ENCODE measurements at regions not wholly inside any gene's neighbourhood (a gene's known extent, or its start where the extent isn't known, plus 50 kb on each side); places are given as distances from the start of the nearest gene placed in this dataset.

- no peaks in the 10 kb centered on the region for H3K9me3 ChIP-seq (ENCODE audit: control insufficient read depth, insufficient read depth, low read depth, low read length)
- no peaks in the 10 kb centered on the region for H4K20me1 ChIP-seq (ENCODE audit: control insufficient read depth, extremely low read depth, insufficient read depth, low read length)
- no peaks in the 10 kb centered on the region for H3K79me2 ChIP-seq (ENCODE audit: control insufficient read depth, insufficient read depth, low read length)
- no peaks in the 10 kb centered on the region for H3K36me3 ChIP-seq (ENCODE audit: control insufficient read depth, insufficient read depth, low read length)
- no peak for TF ChIP-seq CTCF (conservative IDR thresholded peaks at IDR 0.05 in 1 of 2, IDR thresholded peaks at IDR 0.05 in 1 of 2; ENCODE audit: low read depth in 1 of 2, low read length in 2 of 2)
- no peak for TF ChIP-seq EZH2 (IDR thresholded peaks at IDR 0.05; ENCODE audit: low read length, missing control alignments)
- no peak overlapping the region for H3K4me2 ChIP-seq (ENCODE audit: extremely low read depth, insufficient read depth, low read length)
- no peak overlapping the region for H3K4me3 ChIP-seq (replicated peaks in 1 of 4; ENCODE audit: control extremely low read depth in 1 of 4, insufficient read depth in 1 of 4, low read depth in 3 of 4, low read length in 4 of 4)
- no peaks in the 10 kb centered on the region for H3K27me3 ChIP-seq (ENCODE audit: control insufficient read depth, insufficient read depth, low read length)
- no peak overlapping the region for H3K9ac ChIP-seq (ENCODE audit: insufficient read depth, low read length)
- no peak overlapping the region for H3K27ac ChIP-seq (ENCODE audit: insufficient read depth, low read length)
- H3K4me1 ChIP-seq (ENCODE audit: control insufficient read depth, extremely low read depth, insufficient read depth, low read length) = no peaks in the 10 kb centered on the region
- no peak overlapping the region for H2AFZ ChIP-seq (ENCODE audit: low read length)
- no peak for DNase-seq (ENCODE audit: low read depth in 2 of 2)
Observed at GRCh38 chr17:13398091-13398490, 203.6 kb downstream of the HS3ST3A1 start.

- no peaks in the 10 kb centered on the region for H4K20me1 ChIP-seq (ENCODE audit: control insufficient read depth, extremely low read depth, insufficient read depth, low read length)
- H3K9ac ChIP-seq (ENCODE audit: insufficient read depth, low read length) = no peak overlapping the region
- H3K4me2 ChIP-seq (ENCODE audit: extremely low read depth, insufficient read depth, low read length) = no peak overlapping the region
- H3K36me3 ChIP-seq (ENCODE audit: control insufficient read depth, insufficient read depth, low read length) = no peaks in the 10 kb centered on the region
- no peaks in the 10 kb centered on the region for H3K27me3 ChIP-seq (ENCODE audit: control insufficient read depth, insufficient read depth, low read length)
- H3K9me3 ChIP-seq (ENCODE audit: control insufficient read depth, insufficient read depth, low read depth, low read length) = no peaks in the 10 kb centered on the region
- peak in 1 of 2 donors; percentile 64 for DNase-seq (ENCODE audit: low read depth in 2 of 2)
- no peak overlapping the region for H3K27ac ChIP-seq (ENCODE audit: insufficient read depth, low read length)
- no peaks in the 10 kb centered on the region for H3K4me1 ChIP-seq (ENCODE audit: control insufficient read depth, extremely low read depth, insufficient read depth, low read length)
- TF ChIP-seq EZH2 (IDR thresholded peaks at IDR 0.05; ENCODE audit: low read length, missing control alignments) (no peak), CTCF (conservative IDR thresholded peaks at IDR 0.05 in 1 of 2, IDR thresholded peaks at IDR 0.05 in 1 of 2; ENCODE audit: low read depth in 1 of 2, low read length in 2 of 2) (no peak)
- H2AFZ ChIP-seq (ENCODE audit: low read length) = no peak overlapping the region
- H3K4me3 ChIP-seq (replicated peaks in 1 of 4; ENCODE audit: control extremely low read depth in 1 of 4, insufficient read depth in 1 of 4, low read depth in 3 of 4, low read length in 4 of 4) = no peak overlapping the region
- H3K79me2 ChIP-seq (ENCODE audit: control insufficient read depth, insufficient read depth, low read length) = no peaks in the 10 kb centered on the region
Observed at GRCh38 chr17:13395862-13396261, 205.9 kb downstream of the HS3ST3A1 start.

GRCh38 chr17:13395346-13395745 is 206.4 kb downstream of the HS3ST3A1 start:
- H3K27ac ChIP-seq (ENCODE audit: insufficient read depth, low read length) = no peak overlapping the region
- no peaks in the 10 kb centered on the region for H3K79me2 ChIP-seq (ENCODE audit: control insufficient read depth, insufficient read depth, low read length)
- H3K9ac ChIP-seq (ENCODE audit: insufficient read depth, low read length) = no peak overlapping the region
- DNase-seq (ENCODE audit: low read depth in 2 of 2) = no peak
- no peak overlapping the region for H2AFZ ChIP-seq (ENCODE audit: low read length)
- H3K27me3 ChIP-seq (ENCODE audit: control insufficient read depth, insufficient read depth, low read length) = no peaks in the 10 kb centered on the region
- no peaks in the 10 kb centered on the region for H3K9me3 ChIP-seq (ENCODE audit: control insufficient read depth, insufficient read depth, low read depth, low read length)
- no peaks in the 10 kb centered on the region for H4K20me1 ChIP-seq (ENCODE audit: control insufficient read depth, extremely low read depth, insufficient read depth, low read length)
- no peaks in the 10 kb centered on the region for H3K4me1 ChIP-seq (ENCODE audit: control insufficient read depth, extremely low read depth, insufficient read depth, low read length)
- no peak overlapping the region for H3K4me2 ChIP-seq (ENCODE audit: extremely low read depth, insufficient read depth, low read length)
- no peak overlapping the region for H3K4me3 ChIP-seq (replicated peaks in 1 of 4; ENCODE audit: control extremely low read depth in 1 of 4, insufficient read depth in 1 of 4, low read depth in 3 of 4, low read length in 4 of 4)
- no peaks in the 10 kb centered on the region for H3K36me3 ChIP-seq (ENCODE audit: control insufficient read depth, insufficient read depth, low read length)
- TF ChIP-seq CTCF (conservative IDR thresholded peaks at IDR 0.05 in 1 of 2, IDR thresholded peaks at IDR 0.05 in 1 of 2; ENCODE audit: low read depth in 1 of 2, low read length in 2 of 2) = no peak
- no peak for TF ChIP-seq EZH2 (IDR thresholded peaks at IDR 0.05; ENCODE audit: low read length, missing control alignments)

Measured in fibroblast of lung (primary cell).